ENCODE measurements at regions not wholly inside any gene's neighbourhood (a gene's known extent, or its start where the extent isn't known, plus 50 kb on each side); places are given as distances from the start of the nearest gene placed in this dataset.

GRCh38 chr22:34880662-34881061 lies 185.3 kb upstream of the ISX start:
- ATAC-seq (ENCODE audit: low read depth): no peak
- Mint-ChIP-seq H3K4me1 (no peaks in the 10 kb centered on the region), H3K9me3 (no peaks in the 10 kb centered on the region), H3K27me3 (no peaks in the 10 kb centered on the region), H3K36me3 (ENCODE audit: low read depth) (no peaks in the 10 kb centered on the region), H3K27ac (no peak overlapping the region), H3K4me3 (no peak overlapping the region)
- ChIA-PET CTCF (no interaction called here), POLR2A (no interaction called here)
- TF ChIP-seq, protein P1, sequence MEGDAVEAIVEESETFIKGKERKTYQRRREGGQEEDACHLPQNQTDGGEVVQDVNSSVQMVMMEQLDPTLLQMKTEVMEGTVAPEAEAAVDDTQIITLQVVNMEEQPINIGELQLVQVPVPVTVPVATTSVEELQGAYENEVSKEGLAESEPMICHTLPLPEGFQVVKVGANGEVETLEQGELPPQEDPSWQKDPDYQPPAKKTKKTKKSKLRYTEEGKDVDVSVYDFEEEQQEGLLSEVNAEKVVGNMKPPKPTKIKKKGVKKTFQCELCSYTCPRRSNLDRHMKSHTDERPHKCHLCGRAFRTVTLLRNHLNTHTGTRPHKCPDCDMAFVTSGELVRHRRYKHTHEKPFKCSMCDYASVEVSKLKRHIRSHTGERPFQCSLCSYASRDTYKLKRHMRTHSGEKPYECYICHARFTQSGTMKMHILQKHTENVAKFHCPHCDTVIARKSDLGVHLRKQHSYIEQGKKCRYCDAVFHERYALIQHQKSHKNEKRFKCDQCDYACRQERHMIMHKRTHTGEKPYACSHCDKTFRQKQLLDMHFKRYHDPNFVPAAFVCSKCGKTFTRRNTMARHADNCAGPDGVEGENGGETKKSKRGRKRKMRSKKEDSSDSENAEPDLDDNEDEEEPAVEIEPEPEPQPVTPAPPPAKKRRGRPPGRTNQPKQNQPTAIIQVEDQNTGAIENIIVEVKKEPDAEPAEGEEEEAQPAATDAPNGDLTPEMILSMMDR (IDR thresholded peaks at IDR 0.05): no peak
- intact Hi-C loops (cut with micrococcal nuclease): no loop called here
- DNase-seq: no peak

DNA sequence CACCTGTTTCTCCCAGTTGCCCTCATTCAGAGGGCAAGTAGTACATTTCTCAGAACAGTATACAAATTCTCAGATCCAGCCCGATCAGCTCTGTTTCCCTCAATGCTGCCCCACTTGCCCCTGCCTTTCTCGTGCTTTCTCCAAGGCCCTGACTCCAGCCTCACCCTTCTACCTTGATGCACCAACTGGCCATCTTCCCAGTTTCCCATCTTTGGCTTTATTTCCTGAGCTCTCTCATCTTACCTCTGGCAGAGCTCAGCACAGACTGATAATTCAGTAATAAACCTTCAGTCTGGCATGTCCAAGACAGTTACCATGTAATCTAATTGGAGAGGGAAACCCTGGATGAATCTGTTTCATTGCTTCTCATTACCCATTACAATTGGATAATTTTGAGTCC lies 184.5 kb upstream of the ISX start:
- no peaks in the 10 kb centered on the region for H3K9me3 Mint-ChIP-seq
- no peak overlapping the region for H3K4me3 Mint-ChIP-seq
- POLR2A ChIA-PET: no interaction called here
- no peak for DNase-seq
- TF ChIP-seq, protein P1 (IDR thresholded peaks at IDR 0.05): no peak
- H3K36me3 Mint-ChIP-seq (ENCODE audit: low read depth): no peaks in the 10 kb centered on the region
- intact Hi-C loops (cut with micrococcal nuclease): no loop called here
- H3K27me3 Mint-ChIP-seq: no peaks in the 10 kb centered on the region
- ATAC-seq (ENCODE audit: low read depth): no peak
- H3K27ac Mint-ChIP-seq: no peak overlapping the region
- CTCF ChIA-PET: no interaction called here
- H3K4me1 Mint-ChIP-seq: no peaks in the 10 kb centered on the region

DNA sequence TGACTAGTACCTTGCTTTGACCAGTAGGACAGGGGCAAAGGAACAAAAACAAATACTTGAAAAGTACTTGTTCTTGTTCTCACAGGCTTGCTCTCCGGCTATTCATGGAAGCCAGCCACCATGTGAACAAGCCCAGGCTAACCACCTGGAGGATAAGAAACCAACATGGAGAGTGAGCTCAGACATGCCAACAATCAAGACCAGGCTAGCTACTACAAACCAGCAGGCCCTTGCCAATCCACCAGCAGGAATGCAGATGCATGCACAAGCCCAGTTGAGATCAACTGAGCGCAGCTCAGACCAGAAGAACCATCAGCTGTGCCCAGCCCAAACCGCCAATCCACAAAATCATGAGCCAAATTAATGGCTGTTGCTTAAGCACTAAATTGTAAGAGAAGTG lies 180.1 kb upstream of the ISX start:
- no peak for ATAC-seq (ENCODE audit: low read depth)
- CTCF ChIA-PET: no interaction called here
- POLR2A ChIA-PET: no interaction called here
- peaks cover 14% of the 10 kb centered on the region for H3K9me3 Mint-ChIP-seq
- H3K4me3 Mint-ChIP-seq: no peak overlapping the region
- no peaks in the 10 kb centered on the region for H3K27me3 Mint-ChIP-seq
- H3K36me3 Mint-ChIP-seq (ENCODE audit: low read depth): no peaks in the 10 kb centered on the region
- no peaks in the 10 kb centered on the region for H3K4me1 Mint-ChIP-seq
- intact Hi-C loops (cut with micrococcal nuclease): no loop called here
- no peak for DNase-seq
- no peak overlapping the region for H3K27ac Mint-ChIP-seq
- TF ChIP-seq, protein P1 (IDR thresholded peaks at IDR 0.05): no peak

DNA sequence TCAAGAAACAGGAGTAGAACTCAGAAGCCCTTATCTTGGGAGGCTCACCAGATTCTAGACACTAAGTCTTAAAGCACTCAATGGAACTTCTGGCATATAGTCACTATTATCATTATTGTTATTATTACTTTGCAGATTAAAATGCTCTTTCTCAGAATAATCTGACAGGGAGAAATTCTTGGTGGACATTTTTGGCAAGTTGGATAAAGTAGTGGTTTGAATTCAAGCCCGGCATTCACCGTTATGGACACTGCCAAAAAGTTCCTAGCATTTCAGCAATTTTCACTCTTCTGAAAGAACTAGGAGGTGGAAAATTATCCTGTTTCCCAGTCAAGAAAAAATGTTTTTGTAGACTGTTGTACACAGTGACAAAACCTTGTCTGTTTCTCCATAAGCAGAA lies 179.6 kb upstream of the ISX start:
- H3K27ac Mint-ChIP-seq: no peak overlapping the region
- intact Hi-C loops (cut with micrococcal nuclease): no loop called here
- no peak for ATAC-seq (ENCODE audit: low read depth)
- peaks cover 15% of the 10 kb centered on the region for H3K9me3 Mint-ChIP-seq
- TF ChIP-seq, protein P1 (IDR thresholded peaks at IDR 0.05): no peak
- no peaks in the 10 kb centered on the region for H3K4me1 Mint-ChIP-seq
- no peaks in the 10 kb centered on the region for H3K36me3 Mint-ChIP-seq (ENCODE audit: low read depth)
- CTCF ChIA-PET: no interaction called here
- no peaks in the 10 kb centered on the region for H3K27me3 Mint-ChIP-seq
- POLR2A ChIA-PET: no interaction called here
- no peak for DNase-seq
- H3K4me3 Mint-ChIP-seq: no peak overlapping the region

DNA sequence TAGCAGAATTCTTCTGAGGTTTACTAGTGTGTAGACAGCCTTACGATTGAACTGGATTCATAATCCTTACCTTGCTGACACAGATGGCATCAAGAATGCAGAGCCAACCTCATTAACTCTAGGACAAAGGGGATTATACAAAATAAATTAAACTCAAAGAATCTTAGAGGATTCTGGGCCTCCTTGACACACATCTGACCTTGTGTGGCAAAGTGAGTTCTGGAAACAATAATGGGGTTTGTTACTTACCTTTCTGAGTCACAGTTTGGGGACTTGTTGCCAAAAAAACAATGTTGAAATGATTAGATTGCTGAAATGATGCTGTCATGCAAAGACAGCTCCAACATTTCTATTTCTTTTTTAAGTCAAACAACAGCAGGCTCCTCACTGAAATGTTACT lies 179.1 kb upstream of the ISX start:
- H3K36me3 Mint-ChIP-seq (ENCODE audit: low read depth): no peaks in the 10 kb centered on the region

More for the DNA sequence above, 179.1 kb upstream of the ISX start:
- ChIA-PET CTCF (no interaction called here), POLR2A (no interaction called here)
- DNase-seq (no peak), ATAC-seq (ENCODE audit: low read depth) (no peak)
- Mint-ChIP-seq H3K27ac (no peak overlapping the region), H3K27me3 (no peaks in the 10 kb centered on the region), H3K9me3 (peaks cover 15% of the 10 kb centered on the region), H3K4me3 (no peak overlapping the region), H3K4me1 (no peaks in the 10 kb centered on the region)
- TF ChIP-seq, protein P1 (IDR thresholded peaks at IDR 0.05): no peak
- intact Hi-C loops (cut with micrococcal nuclease): no loop called here

All from activated B cell treated with CpG ODN at 0.5 μM for 24 hours (primary cell).